Ovary (tissue), 7 donors: ENCODE measurements at regions not wholly inside any gene's neighbourhood (a gene's known extent, or its start where the extent isn't known, plus 50 kb on each side); places are given as distances from the start of the nearest gene placed in this dataset.
"Not testable (repeated sequence)": the region's sequence is repeated elsewhere in the genome, so short reads cannot be mapped to it uniquely, and the experiment has no call there.

ENCODE experiments used
- DNase-seq, 5 donors: peaks; one replicate each; pipeline ENCODE4 v3.0.0-alpha.2; 2019 to 2020
- H3K27ac ChIP-seq, 2 donors: fragments of 200-600 bp; one replicate each; pipeline versions ENCODE4 v1.5.1 to v1.8.0; 2019 to 2022
- H3K27me3 ChIP-seq: fragments of 200-600 bp; one replicate; pipeline ENCODE4 v1.8.0; 2022
- H3K36me3 ChIP-seq: fragments of 200-600 bp; sonication (generic); one replicate; pipeline ENCODE4 v1.5.1; 2019
- H3K4me1 ChIP-seq: one replicate; pipeline ENCODE4 v1.8.1; 2013; ENCODE audit warnings: mild to moderate bottlenecking, moderate library complexity; ENCODE audit not compliant: insufficient read depth
- H3K4me3 ChIP-seq: fragments of 200-600 bp; sonication (generic); one replicate; pipeline ENCODE4 v1.5.1; 2017
- H3K9me3 ChIP-seq, 2 donors: fragments of 200-600 bp in 1 of 2; sonication (generic) in 1 of 2; one replicate each; pipeline versions ENCODE4 v1.5.1 to v1.8.1; 2013 to 2019; ENCODE audit warnings: mild to moderate bottlenecking in 1 of 2, moderate library complexity in 1 of 2
- EP300 ChIP-seq: sonication (generic); formaldehyde crosslinking; IDR thresholded peaks from one replicate; pipeline ENCODE4 v1.6.1; 2017; ENCODE audit warnings: antibody characterized with exemption
- POLR2A ChIP-seq: fragments of 450-650 bp; IDR thresholded peaks from one replicate; pipeline ENCODE4 v1.6.1; 2017; ENCODE audit warnings: antibody characterized with exemption, mild to moderate bottlenecking, moderate library complexity
- WGBS, 3 donors: extraction: QIAGEN DNeasy Blood & Tissue Kit in 1 of 3; methylation state at CpG; one replicate each; pipeline versions ENCODE4 v1.1.5 to v1.1.7; 2013 to 2017; 5-methylcytosine and 5-hydroxymethylcytosine counted together
- intact Hi-C, 4 donors: fragments of 100-400 bp; cut with DNase I; formaldehyde crosslinking; loops; one replicate each; pipeline versions ENCODE4 v1.11.0 to v1.15.1; 2022 to 2023
- TF ChIP-seq, protein P1 (sequence below), 3 donors: fragments of 450-650 bp in 2 of 3; fragments of 200-600 bp in 1 of 3; IDR thresholded peaks; one replicate each; pipeline versions ENCODE4 v1.5.1 to v1.8.0; 2016 to 2022; ENCODE audit warnings: antibody characterized with exemption in 3 of 3, mild to moderate bottlenecking in 1 of 3
- donor health status: DM: no; HTN: no; CAD: no; lungs with moderate emphysema.
- donor health status: DM: no; HTN: no; CAD: no.
- donor health status: Bipolar disorder and iron deficiency.
- donor health status: DM: no; HTN: no; CAD: no.
- donor health status: DM: yes; HTN: yes; CAD: no.

DNA sequence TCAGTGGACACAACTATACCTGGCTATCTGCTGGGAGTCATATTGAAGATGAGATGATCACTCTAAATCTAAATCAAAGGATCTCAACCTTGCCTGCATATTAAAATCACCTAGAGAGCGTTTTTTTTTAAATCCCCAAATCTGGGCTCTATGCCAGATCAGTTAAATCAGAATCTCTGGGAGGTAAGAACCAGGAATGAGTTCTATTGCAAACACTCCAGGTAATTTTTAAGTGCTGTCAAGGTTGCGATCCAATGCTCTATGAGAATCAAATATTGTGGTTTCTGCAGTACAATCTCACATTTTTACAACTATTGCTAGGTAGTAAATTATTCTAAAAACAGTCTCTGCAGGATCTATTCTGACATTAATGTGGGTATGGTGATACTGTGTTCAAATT is 202.3 kb upstream of the OR13F1 start:
- intact Hi-C loops = no loop called here
- 69 to 78% (median 78%) methylated on average over 2 of the region's 2 CpGs for WGBS, 3 donors
- TF ChIP-seq EP300 (no peak), POLR2A (no peak)
- TF ChIP-seq, protein P1, sequence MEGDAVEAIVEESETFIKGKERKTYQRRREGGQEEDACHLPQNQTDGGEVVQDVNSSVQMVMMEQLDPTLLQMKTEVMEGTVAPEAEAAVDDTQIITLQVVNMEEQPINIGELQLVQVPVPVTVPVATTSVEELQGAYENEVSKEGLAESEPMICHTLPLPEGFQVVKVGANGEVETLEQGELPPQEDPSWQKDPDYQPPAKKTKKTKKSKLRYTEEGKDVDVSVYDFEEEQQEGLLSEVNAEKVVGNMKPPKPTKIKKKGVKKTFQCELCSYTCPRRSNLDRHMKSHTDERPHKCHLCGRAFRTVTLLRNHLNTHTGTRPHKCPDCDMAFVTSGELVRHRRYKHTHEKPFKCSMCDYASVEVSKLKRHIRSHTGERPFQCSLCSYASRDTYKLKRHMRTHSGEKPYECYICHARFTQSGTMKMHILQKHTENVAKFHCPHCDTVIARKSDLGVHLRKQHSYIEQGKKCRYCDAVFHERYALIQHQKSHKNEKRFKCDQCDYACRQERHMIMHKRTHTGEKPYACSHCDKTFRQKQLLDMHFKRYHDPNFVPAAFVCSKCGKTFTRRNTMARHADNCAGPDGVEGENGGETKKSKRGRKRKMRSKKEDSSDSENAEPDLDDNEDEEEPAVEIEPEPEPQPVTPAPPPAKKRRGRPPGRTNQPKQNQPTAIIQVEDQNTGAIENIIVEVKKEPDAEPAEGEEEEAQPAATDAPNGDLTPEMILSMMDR (IDR thresholded peaks at IDR 0.05) = no peak
- Histone ChIP-seq H3K27ac (no peak overlapping the region), H3K4me1 (no peaks in the 10 kb centered on the region), H3K36me3 (no peaks in the 10 kb centered on the region), H3K4me3 (no peak overlapping the region), H3K9me3 (no peaks in the 10 kb centered on the region), H3K27me3 (no peaks in the 10 kb centered on the region)
- DNase-seq = no peak

DNA sequence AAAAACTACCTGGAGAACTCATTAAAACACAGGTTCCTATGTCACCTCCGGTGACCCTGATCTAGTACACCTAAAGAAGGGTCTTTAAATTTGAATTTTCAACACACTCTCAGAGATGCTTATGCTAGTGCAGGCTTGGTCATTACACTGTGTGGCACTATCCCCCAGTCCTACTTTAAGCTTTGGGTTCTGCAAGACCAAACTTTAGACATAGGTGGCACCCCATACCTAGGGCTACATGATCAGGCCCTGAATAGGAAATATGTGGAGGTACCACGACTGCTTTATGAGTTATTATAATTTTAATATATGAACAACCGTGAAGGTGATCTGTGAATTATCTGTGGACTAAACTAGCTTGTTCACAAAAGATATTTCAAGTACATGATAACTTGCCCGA is 201.3 kb upstream of the OR13F1 start:
- DNase-seq = no peak
- Histone ChIP-seq H3K27ac (no peak overlapping the region), H3K4me1 (no peaks in the 10 kb centered on the region), H3K36me3 (no peaks in the 10 kb centered on the region), H3K4me3 (no peak overlapping the region), H3K27me3 (no peaks in the 10 kb centered on the region), H3K9me3 (no peaks in the 10 kb centered on the region)
- WGBS, 3 donors = 86 to 93% (median 88%) methylated on average over 4 of the region's 4 CpGs
- intact Hi-C loops = no loop called here
- TF ChIP-seq, protein P1 (IDR thresholded peaks at IDR 0.05) = no peak

DNA sequence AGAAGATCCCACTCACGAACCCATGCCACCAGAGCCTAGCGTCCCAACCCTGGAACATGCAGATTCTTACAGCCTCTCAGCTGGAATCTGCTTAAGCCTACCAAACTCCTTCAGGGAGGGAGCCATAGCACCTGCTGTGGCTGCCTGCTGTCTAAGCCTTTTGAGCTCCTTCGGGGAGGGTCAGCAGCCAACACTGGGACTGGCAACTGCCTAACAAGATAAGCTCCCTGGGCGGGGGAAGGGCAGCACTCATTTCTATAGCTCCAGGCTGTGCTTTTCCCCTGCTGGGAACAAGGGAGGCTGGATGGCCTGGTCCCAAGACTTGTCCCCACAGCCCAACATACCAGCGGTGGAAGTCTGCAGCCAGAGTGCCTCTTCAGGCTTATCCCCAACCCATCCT is 199.1 kb upstream of the OR13F1 start:
- Histone ChIP-seq H3K27me3 (no peaks in the 10 kb centered on the region), H3K36me3 (no peaks in the 10 kb centered on the region), H3K27ac (no peak overlapping the region), H3K9me3 (no peaks in the 10 kb centered on the region), H3K4me3 (no peak overlapping the region), H3K4me1 (no peaks in the 10 kb centered on the region)
- DNase-seq = no peak
- intact Hi-C loops = no loop called here
- TF ChIP-seq, protein P1 (IDR thresholded peaks at IDR 0.05) = no peak
- TF ChIP-seq POLR2A (no peak), EP300 (no peak)
- WGBS, 3 donors = 79 to 88% (median 86%) methylated on average over 5 of the region's 5 CpGs

DNA sequence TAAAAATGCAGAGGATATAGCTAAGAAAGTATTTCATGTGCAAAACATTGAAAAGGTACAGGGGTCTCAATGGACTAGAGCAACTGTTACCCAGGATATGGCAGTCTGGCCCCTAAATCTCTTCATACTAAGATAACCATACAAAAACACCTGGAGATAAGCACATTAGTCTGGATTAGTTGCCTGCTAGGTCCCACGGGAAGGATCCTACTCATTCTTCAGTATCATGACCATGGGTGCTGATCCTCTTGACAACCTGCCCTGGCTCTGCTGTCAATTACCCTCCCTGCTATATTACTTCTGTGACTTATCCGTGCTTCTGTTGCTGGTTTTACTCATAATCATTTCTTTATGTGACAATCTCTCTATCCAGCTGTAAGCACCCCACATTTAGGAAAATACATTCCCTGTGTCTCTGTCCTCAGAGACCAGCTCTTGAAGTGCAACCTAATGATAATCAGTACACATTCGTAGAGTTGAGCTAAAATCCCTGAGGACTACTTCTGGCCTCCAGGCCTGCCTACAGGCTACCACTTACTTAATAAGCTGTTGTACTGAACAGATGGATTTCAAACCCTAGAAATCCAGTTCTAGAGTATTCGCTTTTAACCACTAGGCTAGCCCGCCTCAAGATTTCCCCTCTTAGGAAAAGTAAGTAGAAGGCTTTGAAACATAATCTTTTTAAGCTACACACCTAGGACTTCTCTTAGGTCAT is 190.5 kb upstream of the OR13F1 start:
- 72 to 81% (median 73%) methylated on average over 5 of the region's 5 CpGs for WGBS, 3 donors
- TF ChIP-seq EP300 = no peak
- TF ChIP-seq, protein P1 (IDR thresholded peaks at IDR 0.05) = no peak
- no peak for TF ChIP-seq POLR2A
- no peaks in the 10 kb centered on the region for H3K36me3 ChIP-seq
- no peaks in the 10 kb centered on the region for H3K27me3 ChIP-seq
- H3K27ac ChIP-seq = no peak overlapping the region
- no peaks in the 10 kb centered on the region for H3K4me1 ChIP-seq
- intact Hi-C loops = no loop called here
- no peak for DNase-seq
- no peaks in the 10 kb centered on the region for H3K9me3 ChIP-seq
- H3K4me3 ChIP-seq = no peak overlapping the region

DNA sequence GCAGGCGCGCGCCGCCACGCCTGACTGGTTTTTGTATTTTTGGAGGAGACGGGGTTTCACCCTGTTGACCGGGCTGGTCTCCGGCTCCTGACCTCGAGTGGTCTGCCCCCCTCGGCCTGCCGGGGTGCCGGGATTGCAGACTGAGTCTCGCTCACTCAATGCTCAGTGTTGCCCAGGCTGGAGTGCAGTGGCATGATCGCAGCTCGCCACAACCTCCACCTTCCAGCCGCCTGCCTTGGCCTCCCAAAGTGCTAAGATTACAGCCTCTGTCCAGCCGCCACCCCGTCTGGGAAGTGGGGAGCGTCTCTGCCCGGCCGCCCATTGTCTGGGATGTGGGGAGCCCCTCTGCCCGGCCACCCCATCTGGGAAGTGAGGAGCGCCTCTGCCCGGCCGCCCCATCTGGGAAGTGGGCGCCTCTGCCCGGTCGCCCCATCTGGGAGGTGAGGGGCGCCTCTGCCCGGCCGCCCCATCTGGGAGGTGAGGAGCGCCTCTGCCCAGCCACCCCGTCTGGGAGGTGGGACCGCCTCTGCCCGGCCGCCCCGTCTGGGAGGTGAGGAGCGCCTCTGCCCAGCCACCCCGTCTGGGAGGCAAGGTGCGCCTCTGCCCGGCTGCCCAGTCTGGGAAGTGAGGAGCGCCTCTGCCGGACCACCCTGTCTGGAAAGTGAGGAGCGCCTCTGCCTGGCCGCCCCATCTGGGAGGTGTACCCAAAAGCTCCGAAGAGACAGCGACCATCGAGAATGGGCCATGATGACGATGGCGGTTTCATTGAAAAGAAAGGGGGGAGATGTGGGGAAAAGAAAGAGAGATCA is 187.7 kb upstream of the OR13F1 start:
- H3K27me3 ChIP-seq = not testable (repeated sequence)

More for the DNA sequence above, 187.7 kb upstream of the OR13F1 start:
- 92 to 96% (median 95%) methylated on average over 36 to 50 of the region's 50 CpGs for WGBS, 3 donors
- H3K27ac ChIP-seq, H3K4me3 ChIP-seq, DNase-seq, H3K4me1 ChIP-seq, H3K36me3 ChIP-seq, intact Hi-C loops, H3K9me3 ChIP-seq: not testable (repeated sequence)
